OCI-LY7 (cell line): ENCODE measurements at regions not wholly inside any gene's neighbourhood (a gene's known extent, or its start where the extent isn't known, plus 50 kb on each side); places are given as distances from the start of the nearest gene placed in this dataset.

Source experiments
- EZH2phosphoT487 ChIP-seq: fragments of 200-600 bp; sonication (generic); IDR thresholded peaks from 2 replicates; pipeline ENCODE4 v1.6.1; 2018; ENCODE audit warnings: low read depth, borderline replicate concordance, mild to moderate bottlenecking, mixed run types, antibody characterized with exemption, low read length, moderate library complexity, mixed read lengths
- TF ChIP-seq, protein P1 (sequence below): fragments of 200-600 bp; sonication (generic); conservative IDR thresholded peaks from 2 replicates; pipeline ENCODE4 v1.5.1; 2014; ENCODE audit warnings: mild to moderate bottlenecking, antibody characterized with exemption, low read length, moderate library complexity, mixed read lengths

DNA sequence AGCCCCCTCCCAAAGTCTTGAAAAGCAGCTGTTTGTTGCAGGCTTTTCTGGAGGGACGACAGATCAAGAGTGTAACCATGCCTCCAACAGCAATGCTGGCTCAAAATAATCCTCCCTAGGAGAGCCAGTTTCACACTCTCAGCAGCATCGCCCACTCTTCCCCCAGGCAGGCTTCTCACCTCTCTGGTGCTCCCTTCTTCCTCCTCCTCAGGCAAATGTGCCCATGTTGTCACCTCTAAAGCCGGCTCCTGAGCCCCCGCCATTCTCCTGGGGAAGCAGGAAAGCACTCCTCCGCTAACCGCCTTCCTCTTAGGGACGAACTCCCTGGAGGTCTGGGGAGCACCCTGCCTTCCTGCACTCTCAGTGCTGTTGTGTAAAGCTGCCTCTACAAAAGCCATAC is 98.9 kb upstream of the SGCG start:
- TF ChIP-seq, protein P1, sequence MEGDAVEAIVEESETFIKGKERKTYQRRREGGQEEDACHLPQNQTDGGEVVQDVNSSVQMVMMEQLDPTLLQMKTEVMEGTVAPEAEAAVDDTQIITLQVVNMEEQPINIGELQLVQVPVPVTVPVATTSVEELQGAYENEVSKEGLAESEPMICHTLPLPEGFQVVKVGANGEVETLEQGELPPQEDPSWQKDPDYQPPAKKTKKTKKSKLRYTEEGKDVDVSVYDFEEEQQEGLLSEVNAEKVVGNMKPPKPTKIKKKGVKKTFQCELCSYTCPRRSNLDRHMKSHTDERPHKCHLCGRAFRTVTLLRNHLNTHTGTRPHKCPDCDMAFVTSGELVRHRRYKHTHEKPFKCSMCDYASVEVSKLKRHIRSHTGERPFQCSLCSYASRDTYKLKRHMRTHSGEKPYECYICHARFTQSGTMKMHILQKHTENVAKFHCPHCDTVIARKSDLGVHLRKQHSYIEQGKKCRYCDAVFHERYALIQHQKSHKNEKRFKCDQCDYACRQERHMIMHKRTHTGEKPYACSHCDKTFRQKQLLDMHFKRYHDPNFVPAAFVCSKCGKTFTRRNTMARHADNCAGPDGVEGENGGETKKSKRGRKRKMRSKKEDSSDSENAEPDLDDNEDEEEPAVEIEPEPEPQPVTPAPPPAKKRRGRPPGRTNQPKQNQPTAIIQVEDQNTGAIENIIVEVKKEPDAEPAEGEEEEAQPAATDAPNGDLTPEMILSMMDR, result no peak
- TF ChIP-seq EZH2phosphoT487, result no peak
